ENCODE measurements at regions not wholly inside any gene's neighbourhood (a gene's known extent, or its start where the extent isn't known, plus 50 kb on each side); places are given as distances from the start of the nearest gene placed in this dataset.
A peak's percentile ranks its signal among the peaks of the same experiment; 100 is the strongest.

- no peak for TF ChIP-seq CTCF (conservative IDR thresholded peaks at IDR 0.05; ENCODE audit: low read depth, low read length)
- peak; percentile 69; the same call in 1 of the 2 replicates for TF ChIP-seq NFE2L2 (IDR thresholded peaks at IDR 0.05; ENCODE audit: low read depth, low read length)
- TF ChIP-seq POLR2A (IDR thresholded peaks at IDR 0.05; ENCODE audit: low read depth, low read length), result no peak
- TF ChIP-seq FOS (IDR thresholded peaks at IDR 0.05; ENCODE audit: low read depth, low read length), result peak; percentile 99
These were observed 169.8 kb downstream of the LRIG3 start for GRCh38 chr12:58750484-58750883.
